GM12874 (cell line): ENCODE measurements at regions not wholly inside any gene's neighbourhood (a gene's known extent, or its start where the extent isn't known, plus 50 kb on each side); places are given as distances from the start of the nearest gene placed in this dataset.

Experiments
- TF ChIP-seq, protein P1 (sequence below): IDR thresholded peaks from 2 replicates; pipeline ENCODE4 v1.5.1; 2011; ENCODE audit warnings: low read depth, mild to moderate bottlenecking, control low read depth, low read length, moderate library complexity; ENCODE audit not compliant: insufficient read depth

DNA sequence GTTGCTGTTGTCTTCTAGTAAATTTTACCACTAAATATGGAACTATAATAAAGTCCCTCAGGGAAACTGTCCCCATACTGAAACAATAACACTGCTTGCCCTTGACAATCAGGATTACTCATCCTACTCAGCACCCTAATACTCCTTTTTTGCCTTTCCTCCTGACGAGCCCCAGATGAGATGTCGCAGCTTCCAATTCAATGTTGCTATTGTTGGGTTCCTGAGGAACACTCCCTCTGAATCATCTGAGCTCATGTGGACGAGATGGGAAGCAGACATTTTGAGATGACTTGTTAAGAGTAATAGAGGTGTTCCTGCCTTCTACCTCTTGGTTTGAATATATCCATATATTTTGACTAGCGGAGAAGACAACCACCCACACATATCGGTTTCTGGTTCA lies 187.8 kb upstream of the FAM98A start:
- TF ChIP-seq, protein P1, sequence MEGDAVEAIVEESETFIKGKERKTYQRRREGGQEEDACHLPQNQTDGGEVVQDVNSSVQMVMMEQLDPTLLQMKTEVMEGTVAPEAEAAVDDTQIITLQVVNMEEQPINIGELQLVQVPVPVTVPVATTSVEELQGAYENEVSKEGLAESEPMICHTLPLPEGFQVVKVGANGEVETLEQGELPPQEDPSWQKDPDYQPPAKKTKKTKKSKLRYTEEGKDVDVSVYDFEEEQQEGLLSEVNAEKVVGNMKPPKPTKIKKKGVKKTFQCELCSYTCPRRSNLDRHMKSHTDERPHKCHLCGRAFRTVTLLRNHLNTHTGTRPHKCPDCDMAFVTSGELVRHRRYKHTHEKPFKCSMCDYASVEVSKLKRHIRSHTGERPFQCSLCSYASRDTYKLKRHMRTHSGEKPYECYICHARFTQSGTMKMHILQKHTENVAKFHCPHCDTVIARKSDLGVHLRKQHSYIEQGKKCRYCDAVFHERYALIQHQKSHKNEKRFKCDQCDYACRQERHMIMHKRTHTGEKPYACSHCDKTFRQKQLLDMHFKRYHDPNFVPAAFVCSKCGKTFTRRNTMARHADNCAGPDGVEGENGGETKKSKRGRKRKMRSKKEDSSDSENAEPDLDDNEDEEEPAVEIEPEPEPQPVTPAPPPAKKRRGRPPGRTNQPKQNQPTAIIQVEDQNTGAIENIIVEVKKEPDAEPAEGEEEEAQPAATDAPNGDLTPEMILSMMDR = no peak

DNA sequence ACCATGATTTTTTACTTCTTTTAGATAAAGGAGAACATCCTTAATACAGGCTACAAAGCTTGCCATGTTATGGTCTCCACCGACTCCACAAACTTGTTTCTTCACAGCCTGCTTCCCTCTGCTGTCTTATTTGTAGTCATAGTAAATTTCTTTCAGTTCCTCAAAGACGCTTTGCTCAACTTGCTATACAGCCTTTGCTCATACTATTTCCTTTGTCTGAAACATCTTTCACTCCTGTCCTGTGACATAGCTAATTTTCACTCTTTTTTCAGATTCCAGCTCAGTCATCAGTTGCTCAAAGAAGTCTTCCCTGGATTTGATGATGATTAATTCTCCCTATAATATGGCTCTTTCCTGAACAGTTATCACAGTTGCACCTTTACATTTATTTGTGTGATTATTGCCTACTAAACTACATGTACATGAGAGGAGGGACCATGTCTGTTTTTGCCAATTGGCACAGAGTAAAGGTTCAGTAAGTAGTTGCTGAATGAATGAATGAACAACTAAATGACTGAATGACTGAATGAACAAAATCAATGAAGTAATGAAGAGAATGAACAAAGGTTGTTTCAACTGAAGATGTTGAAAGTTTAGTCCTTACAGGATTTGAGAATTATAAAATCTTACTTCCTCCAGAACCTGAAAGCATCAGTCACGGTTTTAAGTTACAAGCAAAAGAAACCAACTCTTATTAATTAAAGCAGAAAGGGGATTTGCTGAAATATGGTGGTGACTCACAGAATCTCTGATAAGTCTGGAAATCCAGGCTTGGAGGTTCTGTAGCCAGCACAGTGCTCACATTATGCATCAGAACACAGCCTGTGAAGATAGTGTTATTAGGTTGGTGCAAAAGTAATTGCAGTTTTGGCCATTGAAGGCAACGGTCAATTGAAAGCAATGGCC lies 186.4 kb upstream of the FAM98A start:
- TF ChIP-seq, protein P1 = no peak

DNA sequence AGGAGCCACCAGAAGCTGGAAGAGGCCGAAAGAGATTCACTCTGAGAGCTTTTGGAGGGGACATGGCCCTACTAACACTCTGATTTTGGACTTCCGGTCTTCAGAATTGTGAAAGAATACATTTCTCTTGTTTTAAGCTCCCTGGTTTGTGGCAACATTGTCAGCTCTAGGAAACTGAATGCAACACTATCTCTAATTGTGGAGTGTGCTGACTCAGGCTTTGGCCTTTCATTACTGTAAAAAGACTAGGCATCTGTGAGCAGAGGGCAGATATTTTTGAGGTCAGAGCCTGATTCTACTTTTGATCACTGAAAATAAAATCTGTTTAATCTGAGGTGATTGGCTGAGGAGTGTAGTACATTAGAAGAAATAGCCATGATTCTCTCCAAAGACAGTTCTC lies 185.4 kb upstream of the FAM98A start:
- TF ChIP-seq, protein P1 = no peak

DNA sequence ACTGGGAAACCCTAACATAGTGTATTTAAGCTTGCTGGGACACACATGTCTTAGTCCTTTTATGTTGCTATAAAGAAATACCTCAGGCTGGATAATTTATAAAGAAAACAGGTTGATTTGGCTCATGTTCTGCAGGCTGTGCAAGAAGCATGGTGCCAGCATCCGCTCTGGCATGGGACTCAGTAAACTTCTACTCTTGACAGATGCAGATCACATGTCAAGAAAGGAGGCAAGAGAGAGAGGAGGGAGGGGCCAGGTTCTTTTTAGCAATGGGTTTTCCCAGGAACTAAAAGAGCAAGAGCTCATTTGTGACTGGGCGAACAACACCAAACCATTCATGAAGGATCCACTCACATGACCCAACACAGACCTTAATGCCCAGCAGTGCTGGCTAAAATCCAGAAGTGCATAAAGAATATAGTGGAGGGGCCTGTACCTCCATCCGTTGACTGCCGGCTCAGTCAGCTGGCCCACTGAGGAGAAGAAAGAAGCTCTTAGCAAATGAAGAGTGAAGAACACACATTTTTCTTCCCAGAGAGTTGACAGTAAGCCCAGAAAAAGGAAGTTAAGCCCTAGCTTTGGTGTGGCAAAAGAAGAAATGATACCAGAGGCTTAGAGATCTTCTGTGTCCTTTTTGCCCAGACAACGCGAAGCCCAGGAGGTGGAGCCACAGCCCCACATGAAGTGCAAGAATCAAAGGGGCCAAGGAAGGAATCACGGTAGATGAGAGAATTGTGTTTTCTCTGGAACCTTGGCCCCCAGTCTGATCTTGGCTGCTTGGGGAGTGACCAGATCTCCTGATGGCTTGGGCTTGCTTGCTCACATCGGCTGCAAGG lies 183.5 kb upstream of the FAM98A start:
- TF ChIP-seq, protein P1 = no peak

DNA sequence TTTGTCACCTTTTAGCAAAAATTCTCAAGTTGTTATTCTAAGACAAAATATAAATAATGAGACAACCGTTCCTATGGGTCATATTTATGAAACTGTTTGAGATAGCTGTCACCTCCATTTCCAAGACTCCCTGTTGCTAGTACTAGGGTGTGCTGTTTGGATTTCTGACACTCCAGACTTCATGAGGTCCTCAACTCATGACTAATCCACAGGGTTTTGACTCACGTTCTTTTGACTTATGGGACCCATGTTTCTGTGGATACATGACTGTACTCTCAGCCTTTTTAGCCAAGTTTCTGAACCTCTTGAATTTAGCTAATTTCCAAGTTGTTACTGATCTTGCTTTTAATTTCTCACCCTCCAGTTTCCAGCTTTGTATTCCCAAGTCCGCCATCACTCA lies 178.7 kb upstream of the FAM98A start:
- TF ChIP-seq, protein P1 = no peak

DNA sequence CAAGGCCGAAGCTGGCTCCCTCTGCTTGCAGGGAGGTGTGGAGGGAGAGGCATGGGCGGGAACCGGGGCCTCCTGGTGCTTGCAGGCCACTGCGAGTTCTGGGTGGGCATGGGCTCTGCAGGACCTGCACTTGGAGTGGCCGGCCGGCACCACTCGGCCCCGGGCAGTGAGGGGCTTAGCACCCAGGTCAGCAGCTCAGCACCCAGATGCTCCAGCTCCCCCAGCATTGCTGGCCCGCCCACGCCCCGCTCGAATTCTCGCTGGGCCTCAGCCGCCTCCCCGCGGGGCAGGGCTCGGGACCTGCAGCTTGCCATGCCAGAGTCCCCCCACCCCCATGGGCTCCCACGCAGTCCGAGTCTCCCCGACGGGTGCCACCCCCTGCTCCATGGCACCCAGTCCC lies 176.2 kb upstream of the FAM98A start:
- TF ChIP-seq, protein P1 = no peak

DNA sequence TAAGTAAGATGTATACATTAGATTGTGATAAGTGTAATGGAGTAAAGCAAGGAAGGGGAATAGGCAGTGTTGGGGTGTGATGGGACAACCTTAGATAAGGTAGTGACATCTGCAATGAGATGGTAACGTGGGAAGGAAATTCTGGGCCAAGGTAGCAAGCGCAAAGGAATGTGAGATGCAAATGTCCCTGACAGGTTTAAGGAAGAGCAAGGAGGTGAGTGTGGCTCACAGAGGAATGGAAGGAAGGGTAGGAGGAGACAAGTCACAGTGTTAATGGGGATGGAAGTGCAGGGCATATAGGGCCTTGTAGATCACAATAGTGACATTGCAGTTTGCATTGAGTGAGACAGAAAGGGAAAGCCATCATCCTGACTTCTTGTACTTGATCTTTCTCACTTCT lies 170.9 kb upstream of the FAM98A start:
- TF ChIP-seq, protein P1 = no peak
